Smooth muscle cell of the brain vasculature (primary cell): ENCODE measurements at regions not wholly inside any gene's neighbourhood (a gene's known extent, or its start where the extent isn't known, plus 50 kb on each side); places are given as distances from the start of the nearest gene placed in this dataset.
"Not testable (repeated sequence)": the region's sequence is repeated elsewhere in the genome, so short reads cannot be mapped to it uniquely, and the experiment has no call there.

ENCODE experiments used
- DNase-seq: peaks from one replicate; pipeline ENCODE4 v3.0.0-alpha.2; 2012; ENCODE audit warnings: low read depth, low spot score

DNA sequence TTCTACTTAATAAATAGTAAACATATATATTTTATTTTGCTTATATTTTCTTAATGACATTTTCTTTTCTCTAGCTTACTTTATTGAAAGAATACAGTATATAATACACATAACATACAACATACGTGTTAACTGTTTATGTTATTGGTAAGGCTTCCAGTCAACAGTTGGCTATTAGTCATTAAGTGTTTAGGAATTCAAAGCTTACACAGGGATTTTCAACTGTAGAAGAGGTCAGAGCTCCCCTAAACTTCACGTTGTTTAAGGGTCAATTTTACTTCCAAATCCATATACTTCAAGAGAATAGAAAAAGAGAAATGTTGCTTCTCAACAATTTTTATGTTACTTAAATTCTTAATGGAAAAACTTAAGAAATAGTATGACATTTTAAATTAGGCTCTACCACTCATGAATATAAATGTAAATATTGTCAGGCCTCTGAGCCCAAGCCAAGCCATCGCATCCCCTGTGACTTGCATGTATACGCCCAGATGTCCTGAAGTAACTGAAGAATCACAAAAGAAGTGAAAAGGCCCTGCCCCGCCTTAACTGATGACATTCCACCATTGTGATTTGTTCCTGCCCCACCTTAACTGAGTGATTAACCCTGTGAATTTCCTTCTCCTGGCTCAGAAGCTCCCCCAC is 456.5 kb upstream of the NETO1 start:
- DNase-seq: not testable (repeated sequence)

DNA sequence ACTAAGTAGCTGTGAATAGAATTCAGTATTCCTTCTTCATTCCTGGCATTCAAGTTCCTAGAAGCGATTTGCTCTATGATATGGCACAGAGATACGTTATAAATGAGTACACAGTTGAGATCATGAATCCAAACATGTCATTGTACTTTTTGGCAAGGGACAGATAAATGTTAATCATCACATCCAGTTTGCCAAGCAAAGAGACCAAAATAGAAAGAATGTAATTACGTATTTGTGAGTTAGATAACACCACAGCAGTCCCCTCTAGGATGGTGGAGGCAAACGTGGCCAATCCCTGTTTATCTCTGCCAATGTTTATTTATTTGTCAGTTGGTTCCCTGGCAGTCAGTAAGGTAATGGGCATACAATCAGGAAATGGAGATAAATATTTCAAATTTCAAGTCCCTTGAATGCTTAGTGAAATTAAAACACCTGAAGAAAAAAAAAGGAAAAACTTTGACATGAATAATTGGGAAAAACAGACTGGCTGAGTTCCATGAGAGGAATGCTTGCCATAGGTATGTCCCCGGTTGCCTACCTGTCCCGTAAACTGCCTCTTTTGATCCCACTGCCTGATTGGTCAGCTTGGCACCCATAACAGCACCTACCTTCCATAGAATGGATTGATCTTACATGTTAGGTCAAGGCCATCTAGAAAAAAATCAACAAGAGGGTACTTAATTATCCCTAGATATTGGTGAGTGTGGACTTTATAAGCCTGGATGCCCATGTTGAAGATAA is 451.1 kb upstream of the NETO1 start:
- no peak for DNase-seq

DNA sequence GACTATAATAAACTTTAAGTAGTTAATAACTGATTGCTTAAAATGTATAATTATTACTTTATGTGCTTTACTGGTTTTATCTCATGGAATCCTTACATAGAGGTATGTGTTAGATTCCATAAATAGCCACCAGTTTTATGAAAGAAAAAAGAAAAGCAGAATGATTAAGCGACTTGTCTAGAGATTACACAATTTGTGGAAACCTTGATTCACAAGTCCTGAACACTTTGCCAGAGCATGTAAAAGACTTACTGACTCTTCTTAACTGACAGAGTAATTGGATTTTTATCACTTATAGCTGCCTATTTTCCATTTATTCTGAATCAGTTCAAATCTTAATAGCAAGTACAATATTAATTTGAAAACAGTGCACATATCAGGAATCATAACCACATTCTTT is 448.7 kb upstream of the NETO1 start:
- DNase-seq: no peak

DNA sequence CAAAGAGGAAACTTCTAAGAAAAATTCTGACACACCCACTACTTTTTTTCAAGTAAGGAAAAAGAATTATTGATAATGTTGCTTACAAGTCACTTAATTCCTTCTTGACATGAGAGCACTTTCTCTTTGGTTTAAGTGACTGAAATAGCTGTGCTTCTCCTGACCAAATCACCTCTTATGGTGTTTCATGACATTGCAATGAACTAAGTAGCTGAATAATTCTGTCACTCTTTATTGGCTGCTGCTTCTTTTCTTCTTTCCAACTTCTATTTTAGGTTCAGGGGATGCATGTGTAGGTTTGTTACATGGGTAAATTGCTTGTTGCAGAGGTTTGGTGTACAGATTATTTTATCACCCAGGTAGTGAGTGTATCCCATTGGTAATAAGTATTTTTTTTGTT is 447.6 kb upstream of the NETO1 start:
- DNase-seq: no peak

DNA sequence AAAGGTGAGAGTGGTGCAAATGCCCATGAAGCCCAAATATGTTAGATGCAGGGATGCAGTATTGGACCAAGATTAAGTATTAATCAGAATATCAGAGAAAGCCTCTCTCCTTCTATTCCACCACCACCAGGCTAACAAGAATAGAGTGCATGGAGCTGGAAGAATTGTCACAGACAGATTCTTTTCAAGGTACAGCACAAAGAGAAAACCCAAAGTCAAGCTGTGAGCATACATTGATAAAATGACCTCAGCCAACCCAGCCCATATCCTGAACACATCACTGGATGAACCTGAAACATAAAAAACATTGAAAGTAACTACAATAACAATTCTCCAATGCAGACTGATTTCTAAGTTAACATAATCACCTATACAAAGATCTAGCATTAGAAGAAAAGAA is 445.7 kb upstream of the NETO1 start:
- DNase-seq: no peak

DNA sequence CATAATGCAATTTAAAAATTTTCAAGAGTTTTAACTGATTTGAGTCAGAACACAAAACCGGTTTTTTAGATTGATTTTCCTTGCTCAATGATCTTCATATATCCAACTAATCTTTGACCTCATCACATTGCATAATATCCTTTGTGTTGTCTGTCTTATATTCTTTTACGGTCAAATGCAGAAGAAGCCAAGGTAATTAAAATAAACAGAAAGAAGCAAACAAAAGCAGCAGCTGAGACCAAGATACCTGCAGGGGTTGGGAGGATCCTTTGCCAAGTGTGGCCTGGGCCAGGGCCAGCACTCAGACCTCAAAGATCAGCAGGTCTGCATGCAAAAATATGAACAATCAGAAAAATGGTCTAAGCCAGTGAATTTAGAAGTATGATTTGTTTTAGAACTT is 428.9 kb upstream of the NETO1 start:
- DNase-seq: no peak

DNA sequence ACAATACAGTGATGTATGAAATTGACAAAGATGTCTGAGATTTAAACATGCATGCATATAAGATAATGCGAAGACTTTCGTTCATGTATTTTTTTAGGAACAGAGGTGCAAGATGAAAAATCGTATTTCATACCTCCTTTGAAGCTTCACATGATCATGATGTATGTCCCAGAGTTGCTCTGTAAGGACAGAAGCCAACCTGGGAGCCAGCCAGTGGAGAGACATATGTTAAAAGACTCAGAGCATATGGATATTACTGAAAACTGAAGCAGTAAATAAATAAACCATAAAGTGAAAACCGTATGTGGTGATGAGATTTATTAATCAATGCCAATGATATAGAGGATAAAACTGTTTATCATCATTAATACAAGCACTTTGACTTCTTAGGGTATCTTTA is 424.4 kb upstream of the NETO1 start:
- DNase-seq: no peak

DNA sequence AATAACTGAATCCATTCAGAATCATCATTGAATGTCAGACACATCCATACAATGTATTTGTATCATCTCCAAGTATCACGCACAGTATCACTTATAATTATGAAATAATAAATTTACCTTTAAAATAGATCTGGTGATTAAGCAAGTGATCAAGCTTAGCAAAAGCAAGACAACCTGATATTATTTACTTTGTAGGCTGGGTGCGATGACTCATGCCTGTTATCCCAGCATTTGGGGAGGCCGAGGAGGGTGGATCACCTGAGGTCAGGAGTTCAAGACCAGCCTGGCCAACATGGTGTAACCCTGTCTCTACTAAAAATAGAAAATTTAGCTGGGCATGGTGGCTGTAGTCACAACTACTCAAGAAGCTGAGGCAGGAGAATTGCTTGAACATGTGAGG is 421.0 kb upstream of the NETO1 start:
- DNase-seq: no peak

DNA sequence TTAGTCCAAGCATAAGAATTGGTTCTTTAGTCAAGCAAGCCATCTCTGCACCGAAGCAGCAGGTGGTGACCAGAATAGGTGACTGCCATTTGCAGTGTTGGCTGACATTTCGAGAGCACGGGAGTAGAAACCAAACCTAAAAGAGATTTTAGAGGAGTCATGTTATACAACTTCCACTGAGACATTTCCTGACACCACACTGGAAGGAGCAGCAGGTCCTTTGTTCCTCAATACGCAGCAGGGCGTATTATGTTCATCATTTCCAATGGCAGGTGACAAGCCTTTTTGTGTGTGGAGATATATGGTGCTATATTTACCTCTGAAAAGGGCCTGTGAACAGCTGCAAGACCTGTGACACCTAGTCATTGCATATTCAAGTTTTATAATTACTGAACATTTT is 418.8 kb upstream of the NETO1 start:
- no peak for DNase-seq

DNA sequence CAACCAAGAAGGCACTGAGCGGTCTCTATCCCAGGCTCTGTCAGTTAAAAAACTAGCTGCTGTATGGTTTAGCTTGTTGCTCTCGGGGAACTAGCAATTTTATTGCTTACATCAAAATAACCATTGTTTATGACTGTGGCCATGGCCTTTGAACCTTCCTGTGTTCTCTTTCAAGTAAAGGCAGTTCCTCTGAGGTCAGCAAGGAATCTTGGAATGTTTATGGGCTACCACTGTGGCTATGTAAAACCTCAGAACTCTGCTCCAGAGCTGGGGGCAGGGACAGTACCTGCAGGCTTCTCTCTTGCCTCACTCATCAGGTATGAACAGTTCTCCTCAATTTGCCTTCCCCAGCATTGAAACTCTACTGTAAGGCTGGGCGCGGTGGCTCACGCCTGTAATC is 416.0 kb upstream of the NETO1 start:
- no peak for DNase-seq

DNA sequence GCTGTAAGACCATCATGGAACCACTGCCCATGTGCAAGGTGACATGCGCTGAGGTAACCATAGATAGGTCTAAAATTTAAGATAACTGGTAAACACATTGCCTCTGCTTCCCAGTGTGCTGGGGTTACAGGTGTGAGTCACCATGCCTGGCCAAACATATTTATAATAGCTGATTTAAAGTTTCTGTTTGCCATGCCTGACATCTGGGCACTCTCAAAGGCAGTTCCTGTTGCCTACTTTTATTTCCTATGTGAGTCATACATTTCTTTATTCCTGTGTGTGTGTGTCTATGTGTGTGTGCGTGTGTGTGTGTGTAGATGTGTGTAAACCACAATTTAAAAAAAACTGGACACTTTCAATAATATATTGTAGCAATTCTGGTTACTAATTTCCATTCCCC is 415.2 kb upstream of the NETO1 start:
- DNase-seq: no peak

DNA sequence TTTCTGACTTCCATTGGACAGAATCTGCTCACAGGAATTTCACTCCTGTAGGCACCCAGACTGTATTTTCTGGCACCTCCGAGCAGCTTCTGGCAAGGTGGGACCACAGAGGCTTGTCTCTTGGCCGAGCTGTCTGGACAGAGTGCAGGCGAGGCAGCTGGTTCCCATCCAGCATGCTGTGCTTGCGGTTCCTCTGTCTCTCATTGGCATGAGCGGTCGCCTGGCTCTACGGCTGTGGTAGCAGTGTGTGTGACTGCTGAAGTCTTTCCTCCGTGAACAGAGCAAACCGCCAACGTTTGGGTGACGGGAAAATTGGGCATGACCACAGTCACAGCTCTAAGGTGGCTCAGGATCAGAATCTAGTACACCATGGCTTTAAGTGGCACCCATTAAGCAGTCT is 411.7 kb upstream of the NETO1 start:
- no peak for DNase-seq

DNA sequence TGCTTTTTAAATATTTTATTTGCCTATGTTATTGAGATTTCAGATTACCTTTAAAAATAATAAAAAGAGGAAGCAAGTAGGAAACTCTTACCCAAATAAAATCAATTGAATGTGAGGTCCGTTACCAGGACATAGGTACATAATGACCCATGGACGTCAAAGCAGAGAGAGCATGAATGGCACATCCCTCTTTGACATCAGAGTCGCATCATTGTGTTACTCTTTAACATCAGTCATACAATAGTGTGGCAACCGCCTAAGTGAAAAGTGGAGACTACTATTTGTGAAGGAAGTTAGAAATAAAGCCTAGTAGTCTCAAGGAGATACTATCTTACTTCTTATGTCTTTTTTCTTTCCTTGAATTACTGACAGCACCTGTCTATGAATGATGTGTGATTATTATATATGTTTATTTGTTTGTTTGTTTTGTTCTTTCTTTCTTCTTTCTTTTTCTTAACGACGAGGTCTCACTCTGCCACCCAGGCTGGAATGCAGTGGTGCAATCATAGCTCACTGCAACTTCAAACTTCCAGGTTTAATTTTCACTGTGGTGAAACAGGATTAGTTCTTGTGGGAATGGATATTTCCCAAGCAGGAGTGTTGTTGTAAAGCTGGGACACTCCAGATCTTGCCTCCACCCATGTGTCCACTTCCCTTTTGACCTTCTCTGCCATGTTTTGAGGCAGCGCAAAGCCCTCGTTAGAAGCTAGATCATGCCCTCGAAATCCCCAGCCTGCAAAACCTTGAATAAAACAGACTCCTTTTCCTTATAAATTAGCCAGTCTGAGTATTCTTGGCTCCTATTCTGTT is 407.2 kb upstream of the NETO1 start:
- DNase-seq: no peak

DNA sequence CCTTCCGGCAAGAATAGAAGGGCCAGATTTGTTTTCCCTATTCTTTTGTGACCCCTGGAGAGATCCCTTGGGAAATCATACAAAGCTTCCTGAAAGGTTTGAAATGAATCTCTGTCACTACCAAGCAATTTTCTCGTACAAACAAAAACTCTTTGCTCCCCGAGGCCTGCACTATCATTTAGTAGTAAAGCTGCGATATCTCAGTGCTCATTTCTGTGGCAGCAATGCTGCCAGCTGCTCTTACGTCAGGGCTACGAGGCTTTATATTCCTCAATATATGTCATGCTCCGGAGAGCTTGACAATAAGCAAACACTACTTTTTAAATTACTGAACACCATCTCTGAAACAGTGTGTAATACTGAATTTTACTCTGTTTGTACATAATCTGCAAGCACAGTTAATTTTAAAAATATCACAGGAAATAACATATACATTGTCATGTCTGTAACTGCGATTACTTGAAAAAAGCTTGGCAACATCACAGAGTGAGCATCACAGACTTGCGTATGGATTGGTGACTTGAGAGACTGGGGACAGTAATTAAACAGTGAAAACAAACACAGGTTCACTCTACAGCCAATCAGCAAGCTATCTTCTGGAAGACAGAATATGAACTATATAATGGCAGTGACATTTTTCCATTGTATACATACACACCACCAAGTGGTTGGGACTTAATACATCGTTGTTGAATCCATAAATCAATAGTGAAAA is 403.3 kb upstream of the NETO1 start:
- no peak for DNase-seq

DNA sequence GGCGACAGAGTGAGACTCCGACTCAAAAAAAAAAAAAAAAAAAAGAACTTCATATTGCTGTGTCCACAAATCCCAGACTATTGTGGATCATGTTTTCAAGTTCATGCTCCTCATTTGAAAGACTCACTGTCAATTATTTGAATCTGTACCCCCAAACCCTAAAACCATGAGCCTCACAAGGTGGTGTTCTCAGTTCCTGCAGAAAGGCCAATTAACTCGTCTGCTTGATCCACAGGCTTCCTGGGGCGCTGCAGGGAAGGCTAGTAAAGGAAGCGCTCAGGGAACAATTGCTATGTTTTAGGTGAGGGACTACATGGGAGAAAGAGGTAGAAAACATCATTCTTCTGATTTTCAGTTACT is 396.8 kb upstream of the NETO1 start:
- no peak for DNase-seq

DNA sequence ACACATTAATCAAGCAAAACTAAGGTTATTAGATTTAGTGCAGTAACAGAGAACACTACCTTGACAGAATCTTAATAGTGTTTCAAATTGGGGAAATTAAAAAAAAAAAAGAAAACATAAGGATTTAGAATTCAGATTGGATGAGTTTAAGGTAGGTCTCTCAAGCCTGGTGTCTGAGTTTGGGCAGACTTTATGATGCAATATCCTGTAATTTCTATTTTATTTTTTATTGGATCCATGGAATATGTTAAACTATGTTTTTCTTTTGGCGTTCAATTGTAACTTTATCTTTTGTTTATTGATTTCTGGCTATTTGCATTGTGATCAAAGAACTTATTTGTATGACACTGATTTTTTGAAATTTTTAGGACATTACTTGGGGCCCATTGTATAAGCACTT is 394.1 kb upstream of the NETO1 start:
- DNase-seq: no peak

DNA sequence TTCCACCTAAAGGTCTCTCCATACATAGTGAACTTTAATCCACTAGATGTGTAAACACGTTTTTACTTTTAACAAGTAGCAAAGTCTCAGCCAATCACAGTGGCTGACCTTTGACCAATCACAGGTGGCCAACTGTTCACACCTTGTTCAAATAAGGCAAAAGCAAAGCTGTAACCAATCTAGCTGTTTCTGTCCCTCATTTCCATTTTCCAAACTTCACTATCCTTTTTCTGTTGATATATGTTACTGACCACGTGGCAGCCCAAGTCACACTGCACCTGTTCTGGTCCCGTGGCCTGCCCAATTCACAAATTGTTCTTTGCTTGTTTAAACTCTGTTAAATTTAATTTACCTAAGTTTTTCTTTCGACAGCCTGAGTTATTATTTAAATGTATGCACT is 393.5 kb upstream of the NETO1 start:
- no peak for DNase-seq

DNA sequence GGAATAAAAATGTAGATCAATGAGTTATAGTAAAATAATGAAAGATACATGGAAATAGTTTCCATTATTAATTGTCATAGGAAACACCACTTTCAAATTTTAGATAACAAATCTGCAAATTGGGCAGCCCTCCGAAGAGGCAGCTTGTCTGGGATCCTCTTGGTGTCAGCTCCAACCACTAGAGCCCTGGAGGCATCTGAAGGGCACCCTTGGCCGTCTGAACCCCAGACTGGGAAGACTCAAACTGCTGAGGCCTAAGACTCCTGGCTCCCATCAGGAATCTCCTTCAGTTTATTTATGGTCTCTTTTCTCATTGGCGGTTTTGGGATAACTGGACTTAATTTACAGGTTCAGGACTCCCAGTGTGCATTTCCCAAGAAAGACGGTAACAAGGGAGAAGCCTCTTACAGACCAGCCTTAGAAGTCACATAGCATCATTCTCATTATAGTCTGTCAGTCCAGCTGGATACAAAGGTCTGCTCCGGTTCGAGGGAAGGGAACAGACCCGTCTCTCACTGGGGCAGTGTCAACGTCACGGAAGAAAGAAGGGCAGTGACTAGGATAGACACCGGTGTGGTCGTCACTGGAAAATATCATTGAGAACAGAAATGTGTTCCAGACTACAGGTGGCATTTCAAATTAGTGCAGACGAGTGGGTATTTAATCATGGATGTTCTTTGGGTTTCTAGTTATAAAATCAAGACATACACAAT is 390.7 kb upstream of the NETO1 start:
- DNase-seq: no peak

DNA sequence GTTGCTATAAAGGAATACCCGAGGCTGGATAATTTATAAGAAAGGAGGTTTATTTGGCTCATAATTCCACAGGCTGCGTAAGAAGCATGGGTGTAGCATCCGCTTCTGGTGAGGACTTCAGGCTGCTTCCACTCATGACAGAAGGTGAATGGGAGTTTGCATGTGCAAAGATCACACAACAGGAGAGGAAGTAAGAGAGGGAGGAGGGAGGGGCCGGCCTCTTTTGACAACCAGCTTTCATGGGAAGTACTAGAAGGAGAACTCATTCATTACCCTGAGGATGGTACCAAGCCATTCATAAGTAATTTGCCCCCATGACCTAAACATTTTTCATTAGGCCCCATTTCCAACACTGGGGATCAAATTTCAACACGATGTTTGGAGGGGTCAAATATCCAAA is 386.8 kb upstream of the NETO1 start:
- no peak for DNase-seq

DNA sequence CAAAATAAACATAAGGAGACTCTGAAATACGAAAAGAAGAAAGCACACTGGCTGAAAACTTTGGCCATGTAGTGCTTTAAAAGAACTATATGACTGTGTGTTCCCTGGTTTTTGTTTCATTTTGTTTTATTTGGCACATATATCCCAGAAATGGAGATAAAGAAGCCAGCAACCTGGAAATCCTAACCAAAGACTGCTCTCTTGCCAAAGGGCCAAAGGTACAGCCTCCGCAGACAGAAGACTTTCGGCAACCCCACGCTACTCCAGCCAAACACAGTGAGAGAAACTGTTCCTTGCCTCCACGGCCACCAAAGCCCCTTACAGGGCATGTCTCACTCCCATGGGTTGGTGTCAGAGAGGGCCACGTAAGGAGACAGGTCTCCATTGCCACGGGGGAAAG is 381.2 kb upstream of the NETO1 start:
- no peak for DNase-seq

DNA sequence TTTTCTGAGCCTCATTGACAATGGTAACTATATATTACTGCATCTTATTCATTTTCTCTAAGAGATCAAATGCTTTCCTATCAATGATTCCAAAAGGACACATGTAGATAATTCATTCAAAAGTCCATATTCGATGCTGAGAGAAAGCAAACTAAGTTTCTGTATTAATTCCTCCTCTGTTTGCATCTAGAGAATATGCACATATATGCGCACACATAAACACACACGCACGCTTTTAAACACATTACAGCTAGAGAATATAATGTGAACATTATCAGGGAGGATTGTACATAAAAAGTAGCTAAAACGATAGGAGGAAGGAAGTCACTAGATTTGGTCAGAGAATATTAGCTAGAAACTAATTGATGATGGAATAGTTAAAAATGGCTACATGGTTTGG is 379.0 kb upstream of the NETO1 start:
- DNase-seq: no peak

DNA sequence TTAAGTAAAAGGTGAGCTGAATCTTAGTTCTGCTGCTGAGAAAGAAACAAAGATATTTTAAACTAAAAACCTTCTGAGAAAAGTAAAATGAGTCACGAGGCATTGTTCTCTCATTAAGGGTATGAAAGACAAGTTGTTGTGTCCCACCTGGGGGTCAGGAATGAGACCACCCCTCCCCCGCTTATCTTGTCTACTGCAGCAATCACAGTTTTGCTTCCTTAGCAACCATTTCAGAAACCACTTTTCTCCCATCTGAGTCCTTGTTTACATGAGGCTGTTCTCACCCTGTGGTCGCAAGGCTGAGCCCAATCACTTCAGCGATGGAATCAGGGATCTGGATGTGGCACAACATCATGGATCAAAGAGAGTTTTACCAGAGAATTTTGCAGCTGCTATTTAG is 377.6 kb upstream of the NETO1 start:
- DNase-seq: no peak
